Ascending aorta (tissue), 2 donors: ENCODE measurements at regions not wholly inside any gene's neighbourhood (a gene's known extent, or its start where the extent isn't known, plus 50 kb on each side); places are given as distances from the start of the nearest gene placed in this dataset.

ENCODE experiments used
- DNase-seq, 2 donors: peaks; one replicate each; pipeline ENCODE4 v3.0.0-alpha.2; 2019; ENCODE audit warnings: low spot score in 2 of 2
- H3K27ac ChIP-seq, 2 donors: fragments of 200-600 bp; sonication (generic); one replicate each; pipeline ENCODE4 v1.5.1; 2016 to 2017; ENCODE audit warnings: mild to moderate bottlenecking in 1 of 2
- H3K27me3 ChIP-seq: fragments of 200-600 bp; sonication (generic); one replicate; pipeline ENCODE4 v1.5.1; 2017
- H3K36me3 ChIP-seq, 2 donors: fragments of 200-600 bp; sonication (generic); one replicate each; pipeline ENCODE4 v1.5.1; 2016
- H3K4me1 ChIP-seq, 2 donors: fragments of 200-600 bp; sonication (generic); one replicate each; pipeline ENCODE4 v1.5.1; 2016 to 2017; ENCODE audit warnings: mild to moderate bottlenecking in 1 of 2
- H3K4me3 ChIP-seq, 2 donors: fragments of 200-600 bp; sonication (generic); one replicate each; pipeline ENCODE4 v1.5.1; 2016 to 2017; ENCODE audit warnings: mild to moderate bottlenecking in 1 of 2
- H3K9me3 ChIP-seq, 2 donors: fragments of 200-600 bp; sonication (generic); one replicate each; pipeline ENCODE4 v1.5.1; 2016
- CTCF ChIP-seq, 3 experiments: fragments of 200-600 bp in 2 of 3; fragments of 450-650 bp in 1 of 3; sonication (generic) in 2 of 3; IDR thresholded peaks; one replicate each; pipeline ENCODE4 v1.5.1; 2016 to 2019; ENCODE audit warnings: antibody characterized with exemption in 3 of 3, mild to moderate bottlenecking in 1 of 3, moderate library complexity in 1 of 3
- intact Hi-C: fragments of 100-400 bp; cut with DNase I; formaldehyde crosslinking; loops from one replicate; pipeline ENCODE4 v1.15.1; 2023

GRCh38 chrX:23483396-23483795, 148.7 kb downstream of the PTCHD1 start:
- Histone ChIP-seq H3K36me3 (no peaks in the 10 kb centered on the region), H3K4me1 (no peaks in the 10 kb centered on the region), H3K4me3 (no peak overlapping the region), H3K27ac (no peak overlapping the region), H3K27me3 (no peaks in the 10 kb centered on the region), H3K9me3 (no peaks in the 10 kb centered on the region)
- intact Hi-C loops, result no loop called here
- no peak for DNase-seq
- TF ChIP-seq CTCF (IDR thresholded peaks at IDR 0.05), result no peak

DNA sequence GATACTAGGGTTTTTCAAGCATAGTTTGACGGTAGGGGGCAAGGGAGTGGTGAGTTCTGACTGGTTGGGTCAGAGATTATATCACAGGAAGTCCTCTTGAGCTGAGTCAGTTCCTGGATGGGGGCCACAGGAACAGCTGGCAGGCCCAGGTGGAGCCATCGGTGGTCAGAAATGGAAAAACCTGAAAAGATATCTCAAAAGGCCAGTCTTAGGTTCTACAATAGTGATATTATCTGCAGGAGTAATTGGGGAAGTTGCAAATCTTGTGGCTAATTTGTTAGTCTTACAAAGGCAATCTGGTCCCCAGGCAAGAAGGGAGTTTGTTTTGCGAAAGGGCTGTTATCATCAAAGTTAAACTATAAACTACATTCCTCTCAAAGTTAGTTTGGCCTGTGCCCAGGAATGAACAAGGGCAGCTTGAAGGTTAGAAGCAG, 159.3 kb downstream of the PTCHD1 start:
- intact Hi-C loops, result no loop called here
- Histone ChIP-seq H3K27ac (no peak overlapping the region), H3K4me1 (no peaks in the 10 kb centered on the region), H3K9me3 (no peaks in the 10 kb centered on the region), H3K27me3 (no peaks in the 10 kb centered on the region), H3K36me3 (no peaks in the 10 kb centered on the region), H3K4me3 (no peak overlapping the region)
- no peak for TF ChIP-seq CTCF (IDR thresholded peaks at IDR 0.05)
- no peak for DNase-seq

DNA sequence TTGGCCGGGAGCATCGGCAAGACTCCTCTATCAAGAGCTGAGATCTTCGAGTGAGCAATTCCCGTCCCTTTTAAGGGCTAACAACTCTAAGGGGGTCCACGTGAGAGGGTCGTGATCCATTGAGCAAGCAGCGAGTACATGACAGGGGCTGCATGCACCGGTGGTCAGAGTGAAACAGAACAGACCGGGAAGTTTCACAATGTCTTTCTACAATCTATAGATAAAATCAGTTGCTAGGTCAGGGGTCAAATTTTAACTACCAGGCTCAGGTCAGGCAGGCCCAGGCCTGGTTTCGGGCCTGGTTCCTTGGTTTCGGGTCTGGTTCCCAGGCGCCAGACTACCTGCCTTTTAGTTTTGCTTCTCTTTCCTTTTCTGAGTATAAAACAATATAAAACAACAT, 160.1 kb downstream of the PTCHD1 start:
- H3K27me3 ChIP-seq, result no peaks in the 10 kb centered on the region
- no peaks in the 10 kb centered on the region for H3K4me1 ChIP-seq
- no peak for TF ChIP-seq CTCF (IDR thresholded peaks at IDR 0.05)
- intact Hi-C loops, result no loop called here
- no peaks in the 10 kb centered on the region for H3K36me3 ChIP-seq
- no peak for DNase-seq
- H3K27ac ChIP-seq, result no peak overlapping the region
- H3K4me3 ChIP-seq, result no peak overlapping the region
- H3K9me3 ChIP-seq, result no peaks in the 10 kb centered on the region

DNA sequence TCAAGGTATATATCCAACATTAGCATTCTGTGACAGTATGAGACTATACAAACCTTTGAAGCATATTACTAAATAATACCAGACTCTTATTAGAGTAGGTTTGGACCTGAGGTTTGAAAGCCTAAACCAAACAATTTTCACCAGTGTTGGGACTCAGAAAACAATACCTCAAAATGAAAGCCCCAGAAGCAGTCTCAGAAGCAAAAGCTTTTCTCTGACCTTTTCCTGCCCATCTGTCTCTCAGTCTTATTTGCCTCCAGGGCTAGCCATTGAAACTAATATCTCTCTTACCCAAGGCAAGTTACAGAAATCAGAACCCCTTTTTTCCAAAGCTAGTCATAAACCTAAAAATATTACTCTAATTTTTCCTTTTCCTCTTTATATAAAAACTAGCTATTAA, 163.3 kb downstream of the PTCHD1 start:
- TF ChIP-seq CTCF (IDR thresholded peaks at IDR 0.05), result no peak
- Histone ChIP-seq H3K9me3 (no peaks in the 10 kb centered on the region), H3K4me3 (no peak overlapping the region), H3K27ac (no peak overlapping the region), H3K36me3 (no peaks in the 10 kb centered on the region), H3K4me1 (no peaks in the 10 kb centered on the region), H3K27me3 (no peaks in the 10 kb centered on the region)
- intact Hi-C loops, result no loop called here
- no peak for DNase-seq

DNA sequence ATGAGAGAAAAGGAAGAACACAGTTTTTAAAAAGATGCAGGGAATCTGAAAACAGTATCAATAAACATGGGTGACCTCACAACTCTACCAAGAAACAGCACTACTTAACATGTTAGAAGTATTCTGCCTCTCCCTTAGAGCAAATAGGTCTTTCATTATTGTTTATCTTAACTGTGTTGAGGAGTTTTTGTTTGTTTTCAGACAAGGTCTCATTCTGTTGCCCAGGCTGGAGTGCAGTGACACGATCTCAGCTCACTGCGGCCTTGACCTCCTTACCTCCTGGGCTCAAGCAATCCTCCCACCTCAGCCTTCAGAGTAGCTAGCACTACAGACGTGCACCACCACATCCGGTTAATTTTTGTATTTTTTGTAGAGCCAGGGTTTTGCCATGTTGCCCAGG, 165.3 kb upstream of the PRDX4 start:
- Histone ChIP-seq H3K9me3 (no peaks in the 10 kb centered on the region), H3K4me3 (no peak overlapping the region), H3K27ac (no peak overlapping the region), H3K27me3 (no peaks in the 10 kb centered on the region), H3K36me3 (no peaks in the 10 kb centered on the region), H3K4me1 (peaks cover 0 to 3% of the 10 kb centered on the region in 2 donors)
- no peak for TF ChIP-seq CTCF (IDR thresholded peaks at IDR 0.05)
- intact Hi-C loops, result loop anchor here (5.0 kb wide), 1 partner anchor 70 kb away; no protein-coding TSS in a partner anchor
- no peak for DNase-seq
